SK-N-SH (cell line): ENCODE measurements at regions not wholly inside any gene's neighbourhood (a gene's known extent, or its start where the extent isn't known, plus 50 kb on each side); places are given as distances from the start of the nearest gene placed in this dataset.

Source experiments
- CTCF ChIA-PET: fragments of 300-600, 350-600 bp; formaldehyde crosslinking; extraction: SDS; loops from one replicate; lab custom pipeline; 2021; lab: Yijun Ruan, JAX
- POLR2A ChIA-PET: fragments of 350-600 bp; sonication (Branson Sonifier 250); formaldehyde crosslinking; extraction: SDS; loops from one replicate; lab custom pipeline; 2020; ENCODE audit warnings: antibody characterized with exemption, inconsistent platforms; lab: Yijun Ruan, JAX
- DNase-seq: peaks from one replicate; pipeline ENCODE4 v3.0.0; 2012
- H2AFZ ChIP-seq: fragments of 200-600 bp; sonication (generic); 2 replicates; pipeline ENCODE4 v1.8.1; 2016; ENCODE audit warnings: antibody characterized with exemption, mild to moderate bottlenecking, low read depth
- H3F3A ChIP-seq: fragments of 200-600 bp; sonication (generic); replicated peaks from 2 replicates; pipeline ENCODE3; 2016; ENCODE audit warnings: antibody characterized with exemption, mild to moderate bottlenecking; ENCODE audit not compliant: insufficient read depth
- H3K27ac ChIP-seq, 2 experiments: fragments of 200-500 bp in 1 of 2; fragments of 200-600 bp in 1 of 2; sonication (Bioruptor generic) in 1 of 2; sonication (generic), shearing (Covaris generic) in 1 of 2; 2 replicates each; pipeline versions ENCODE4 v1.5.1 to v1.6.1; 2014 to 2016; ENCODE audit warnings: low read depth in 2 of 2, inconsistent platforms in 1 of 2, low read length in 1 of 2, mild to moderate bottlenecking in 1 of 2, mixed read lengths in 1 of 2
- H3K27me3 ChIP-seq: fragments of 200-600 bp; sonication (generic), shearing (Covaris generic); 2 replicates; pipeline ENCODE4 v1.6.1; 2016; ENCODE audit warnings: mixed run types; ENCODE audit not compliant: insufficient read depth
- H3K36me3 ChIP-seq, 2 experiments: fragments of 200-500 bp in 1 of 2; fragments of 200-600 bp in 1 of 2; sonication (Bioruptor generic) in 1 of 2; sonication (generic) in 1 of 2; replicated peaks in 1 of 2; 2 replicates each; pipeline versions ENCODE3 to v1.5.1; 2014 to 2016; ENCODE audit warnings: low read length in 1 of 2, mild to moderate bottlenecking in 1 of 2; ENCODE audit not compliant: insufficient read depth in 2 of 2, control insufficient read depth in 1 of 2
- H3K4me1 ChIP-seq, 2 experiments: fragments of 200-500 bp in 1 of 2; fragments of 200-600 bp in 1 of 2; sonication (Bioruptor generic) in 1 of 2; sonication (generic), shearing (Covaris generic) in 1 of 2; 2 replicates each; pipeline versions ENCODE4 v1.5.1 to v1.6.1; 2014 to 2016; ENCODE audit warnings: low read depth in 1 of 2, low read length in 1 of 2, mixed run types in 1 of 2; ENCODE audit not compliant: insufficient read depth in 2 of 2, control insufficient read depth in 1 of 2
- H3K4me2 ChIP-seq: fragments of 200-600 bp; sonication (generic), shearing (Covaris generic); 2 replicates; pipeline ENCODE4 v1.6.1; 2017; ENCODE audit warnings: mixed run types
- H3K4me3 ChIP-seq, 2 experiments: fragments of 200-500 bp in 1 of 2; fragments of 200-600 bp in 1 of 2; sonication (Bioruptor generic) in 1 of 2; sonication (generic), shearing (Covaris generic) in 1 of 2; 2 replicates each; pipeline versions ENCODE4 v1.5.1 to v1.8.1; 2014 to 2016; ENCODE audit warnings: low read depth in 2 of 2, inconsistent platforms in 1 of 2, low read length in 1 of 2, mild to moderate bottlenecking in 1 of 2, mixed read lengths in 1 of 2, moderate library complexity in 1 of 2
- H3K79me2 ChIP-seq: fragments of 200-600 bp; sonication (generic); 2 replicates; pipeline ENCODE4 v1.8.1; 2017; ENCODE audit warnings: mild to moderate bottlenecking; ENCODE audit not compliant: insufficient read depth
- H3K9ac ChIP-seq: fragments of 200-600 bp; sonication (generic); 2 replicates; pipeline ENCODE4 v1.6.1; 2017; ENCODE audit warnings: mixed run types
- H3K9me2 ChIP-seq: fragments of 200-600 bp; sonication (generic); 2 replicates; pipeline ENCODE4 v1.6.1; 2017; ENCODE audit warnings: mixed run types
- H3K9me3 ChIP-seq: fragments of 200-600 bp; sonication (generic); 2 replicates; pipeline ENCODE4 v1.6.1; 2017; ENCODE audit warnings: mixed run types, mild to moderate bottlenecking, moderate library complexity
- H4K20me1 ChIP-seq: fragments of 200-600 bp; sonication (generic); 2 replicates; pipeline ENCODE4 v1.6.1; 2017; ENCODE audit warnings: mild to moderate bottlenecking, mixed run types; ENCODE audit not compliant: insufficient read depth
- CTCF ChIP-seq: fragments of 200-600 bp; sonication (generic); IDR thresholded peaks from 2 replicates; pipeline ENCODE4 v1.6.1; 2017; ENCODE audit warnings: antibody characterized with exemption, mild to moderate bottlenecking, moderate library complexity
- ELF1 ChIP-seq: IDR thresholded peaks from 2 replicates; pipeline ENCODE4 v1.4.0; 2012
- FOXM1 ChIP-seq: IDR thresholded peaks from 2 replicates; pipeline ENCODE4 v1.4.0; 2012; ENCODE audit warnings: low read depth, mild to moderate bottlenecking
- GABPA ChIP-seq: IDR thresholded peaks from 2 replicates; pipeline ENCODE4 v1.4.0; 2012; ENCODE audit warnings: low read depth, mild to moderate bottlenecking
- GATA2 ChIP-seq: sonication (generic); formaldehyde crosslinking; IDR thresholded peaks from 2 replicates; pipeline ENCODE4 v1.5.0; 2020; ENCODE audit warnings: mild to moderate bottlenecking, missing genetic modification reagents
- IRF3 ChIP-seq: fragments of 150-350 bp; IDR thresholded peaks from 2 replicates; pipeline ENCODE4 v1.6.1; 2016; ENCODE audit warnings: mild to moderate bottlenecking, low read depth, low read length
- MEF2A ChIP-seq: IDR thresholded peaks from 2 replicates; pipeline ENCODE4 v1.4.0; 2012; ENCODE audit warnings: low read depth, borderline replicate concordance
- NFIC ChIP-seq: IDR thresholded peaks from 2 replicates; pipeline ENCODE4 v1.4.0; 2012; ENCODE audit warnings: borderline replicate concordance
- NRF1 ChIP-seq: IDR thresholded peaks from 2 replicates; pipeline ENCODE4 v1.6.1; 2012; ENCODE audit warnings: low read depth, mild to moderate bottlenecking, low read length
- RAD21 ChIP-seq: IDR thresholded peaks from 2 replicates; pipeline ENCODE4 v1.6.1; 2012; ENCODE audit warnings: mild to moderate bottlenecking, low read length
- REST ChIP-seq: IDR thresholded peaks from 2 replicates; pipeline ENCODE4 v1.6.1; 2012; ENCODE audit warnings: mild to moderate bottlenecking, low read depth, low read length, moderate library complexity
- RFX5 ChIP-seq: IDR thresholded peaks from 2 replicates; pipeline ENCODE4 v1.6.1; 2012; ENCODE audit warnings: mild to moderate bottlenecking, improper control_type of control experiment, low read length
- RXRA ChIP-seq: IDR thresholded peaks from 2 replicates; pipeline ENCODE4 v1.4.0; 2012; ENCODE audit warnings: low read depth, mild to moderate bottlenecking, borderline replicate concordance
- TAF1 ChIP-seq: IDR thresholded peaks from 2 replicates; pipeline ENCODE4 v1.6.1; 2012; ENCODE audit warnings: low read depth, mild to moderate bottlenecking, low read length, moderate library complexity, borderline replicate concordance
- TCF12 ChIP-seq: IDR thresholded peaks from 2 replicates; pipeline ENCODE4 v1.4.0; 2012
- USF2 ChIP-seq: fragments of 150-350 bp; IDR thresholded peaks from 2 replicates; pipeline ENCODE4 v1.6.1; 2017; ENCODE audit warnings: antibody characterized with exemption, low read length, low read depth, borderline replicate concordance
- WGBS: methylation state at CpG from one replicate; pipeline ENCODE4 v1.1.6; 2017; ENCODE audit warnings: low lambda C conversion rate; 5-methylcytosine and 5-hydroxymethylcytosine counted together
- TF ChIP-seq, protein P1 (sequence below): IDR thresholded peaks from 2 replicates; pipeline ENCODE4 v1.4.0; 2012; ENCODE audit warnings: low read depth

DNA sequence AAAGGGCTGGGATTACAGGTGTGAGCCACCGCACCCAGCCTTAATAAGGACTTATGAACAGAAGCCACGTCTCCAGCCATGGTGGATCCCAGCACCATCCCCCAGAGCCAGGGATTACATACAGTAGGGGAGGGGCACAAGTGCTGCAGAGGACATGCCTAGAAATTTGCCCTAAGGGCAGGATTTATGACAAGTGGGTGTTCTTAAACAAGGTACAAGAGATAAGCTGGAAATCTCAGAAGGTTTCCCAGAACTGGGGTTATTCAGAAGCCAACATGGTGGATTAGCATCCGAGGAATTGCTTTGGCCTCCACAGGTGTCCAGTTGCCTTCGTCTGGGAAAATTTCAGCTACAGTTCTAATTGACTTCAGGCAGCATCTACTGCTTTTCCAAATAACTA lies 114.4 kb upstream of the EGLN3 start:
- H2AFZ ChIP-seq = no peak overlapping the region
- WGBS = 75% methylated on average over 4 of the region's 4 CpGs
- no peaks in the 10 kb centered on the region for H3K79me2 ChIP-seq
- peaks cover 13% of the 10 kb centered on the region; the same call in 1 of the 2 replicates for H3K27me3 ChIP-seq
- no peaks in the 10 kb centered on the region for H4K20me1 ChIP-seq
- no peak overlapping the region for H3K4me3 ChIP-seq
- no peak overlapping the region for H3K4me2 ChIP-seq
- H3K27ac ChIP-seq = no peak overlapping the region
- no peaks in the 10 kb centered on the region for H3K9me2 ChIP-seq
- peaks cover 0 to 4% of the 10 kb centered on the region in 2 experiments; a peak in 1 of 4 replicates for H3K4me1 ChIP-seq
- TF ChIP-seq TAF1 = no peak
- TF ChIP-seq NRF1 = no peak
- TF ChIP-seq GABPA = no peak
- TF ChIP-seq IRF3 = no peak
- TF ChIP-seq USF2 = no peak
- TF ChIP-seq GATA2 (CRISPR knock-in tag) = no peak
- no peak for TF ChIP-seq NFIC
- TF ChIP-seq REST = no peak
- no peak for TF ChIP-seq FOXM1
- no peak for TF ChIP-seq TCF12
- TF ChIP-seq ELF1 = no peak
- no peak for TF ChIP-seq MEF2A
- no peak for TF ChIP-seq RAD21
- TF ChIP-seq RFX5 = no peak
- TF ChIP-seq CTCF = no peak
- TF ChIP-seq, protein P1, sequence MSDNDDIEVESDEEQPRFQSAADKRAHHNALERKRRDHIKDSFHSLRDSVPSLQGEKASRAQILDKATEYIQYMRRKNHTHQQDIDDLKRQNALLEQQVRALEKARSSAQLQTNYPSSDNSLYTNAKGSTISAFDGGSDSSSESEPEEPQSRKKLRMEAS = no peak
- TF ChIP-seq RXRA = no peak
- ChIA-PET CTCF (interaction anchor here (2.1 kb wide), 1 partner anchor 33 kb away, joined by 6 read pairs; no protein-coding TSS in a partner anchor), POLR2A (no interaction called here)
- no peaks in the 10 kb centered on the region for H3K9me3 ChIP-seq
- no peak overlapping the region for H3K9ac ChIP-seq
- peaks cover 4% of the 10 kb centered on the region for H3F3A ChIP-seq
- no peaks in the 10 kb centered on the region for H3K36me3 ChIP-seq
- no peak for DNase-seq
